ENCODE measurements at regions not wholly inside any gene's neighbourhood (a gene's known extent, or its start where the extent isn't known, plus 50 kb on each side); places are given as distances from the start of the nearest gene placed in this dataset.

DNA sequence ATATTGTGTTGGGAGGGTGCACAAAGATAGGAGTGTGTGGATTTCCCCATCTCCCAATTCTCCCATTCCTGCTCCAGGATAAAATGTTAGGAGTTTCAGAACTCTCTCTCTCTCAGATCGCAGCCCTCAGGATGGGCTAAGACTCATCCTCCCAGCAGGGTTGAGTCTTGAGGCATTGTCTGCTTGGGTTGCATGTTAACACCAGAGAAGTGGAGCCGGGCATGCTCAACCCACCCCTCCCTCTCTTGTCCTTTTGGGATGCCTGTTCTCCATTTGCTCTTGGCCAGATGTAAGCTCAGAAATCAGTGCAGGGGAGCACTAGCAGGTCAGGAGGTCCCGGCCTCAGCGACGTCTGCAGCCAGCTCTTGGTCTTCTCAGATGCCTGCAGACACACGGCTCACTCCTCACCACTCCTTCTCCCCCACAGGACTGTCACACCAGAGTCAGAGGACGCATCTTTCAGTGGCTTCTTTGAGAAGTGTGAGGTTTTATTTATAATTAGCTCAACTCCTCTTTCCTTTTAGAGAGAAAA lies 1456.5 kb downstream of the TBC1D22A start:
- TF ChIP-seq GATA2 (IDR thresholded peaks at IDR 0.05; ENCODE audit: low read depth, low read length) (no peak), GATA3 (IDR thresholded peaks at IDR 0.05; ENCODE audit: low read depth, low read length) (no peak)

GRCh38 chr22:48217596-48217995 lies 1455.1 kb downstream of the TBC1D22A start:
- TF ChIP-seq GATA3 (IDR thresholded peaks at IDR 0.05; ENCODE audit: low read depth, low read length) (no peak), GATA2 (IDR thresholded peaks at IDR 0.05; ENCODE audit: low read depth, low read length) (no peak)

- TF ChIP-seq GATA3 (IDR thresholded peaks at IDR 0.05; ENCODE audit: low read depth, low read length) (no peak), GATA2 (IDR thresholded peaks at IDR 0.05; ENCODE audit: low read depth, low read length) (no peak)
Observed at GRCh38 chr22:48212727-48213126, 1450.3 kb downstream of the TBC1D22A start.

DNA sequence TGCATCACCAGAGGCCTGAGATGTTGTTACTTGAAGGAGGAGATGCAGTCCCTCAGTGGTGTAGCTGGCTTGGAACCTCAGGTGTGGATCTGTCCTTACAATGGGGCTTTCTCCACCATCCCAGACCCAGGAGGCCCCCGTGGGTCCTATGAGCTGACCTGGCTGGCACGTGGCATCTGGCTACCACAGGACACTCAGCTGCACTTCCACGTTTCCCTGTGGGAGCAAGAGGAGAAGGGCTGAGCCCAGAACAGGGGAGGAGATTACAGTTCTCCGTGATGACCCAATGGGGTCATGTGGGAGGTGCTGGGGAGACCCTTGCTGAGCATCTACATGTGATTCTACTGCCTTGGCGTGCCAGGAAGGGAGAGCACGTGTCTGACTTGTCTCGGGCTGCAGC lies 1448.4 kb downstream of the TBC1D22A start:
- no peak for TF ChIP-seq GATA3 (IDR thresholded peaks at IDR 0.05; ENCODE audit: low read depth, low read length)
- no peak for TF ChIP-seq GATA2 (IDR thresholded peaks at IDR 0.05; ENCODE audit: low read depth, low read length)

GRCh38 chr22:48210198-48210580 lies 1447.7 kb downstream of the TBC1D22A start:
- TF ChIP-seq GATA2 (IDR thresholded peaks at IDR 0.05; ENCODE audit: low read depth, low read length) (no peak), GATA3 (IDR thresholded peaks at IDR 0.05; ENCODE audit: low read depth, low read length) (no peak)

DNA sequence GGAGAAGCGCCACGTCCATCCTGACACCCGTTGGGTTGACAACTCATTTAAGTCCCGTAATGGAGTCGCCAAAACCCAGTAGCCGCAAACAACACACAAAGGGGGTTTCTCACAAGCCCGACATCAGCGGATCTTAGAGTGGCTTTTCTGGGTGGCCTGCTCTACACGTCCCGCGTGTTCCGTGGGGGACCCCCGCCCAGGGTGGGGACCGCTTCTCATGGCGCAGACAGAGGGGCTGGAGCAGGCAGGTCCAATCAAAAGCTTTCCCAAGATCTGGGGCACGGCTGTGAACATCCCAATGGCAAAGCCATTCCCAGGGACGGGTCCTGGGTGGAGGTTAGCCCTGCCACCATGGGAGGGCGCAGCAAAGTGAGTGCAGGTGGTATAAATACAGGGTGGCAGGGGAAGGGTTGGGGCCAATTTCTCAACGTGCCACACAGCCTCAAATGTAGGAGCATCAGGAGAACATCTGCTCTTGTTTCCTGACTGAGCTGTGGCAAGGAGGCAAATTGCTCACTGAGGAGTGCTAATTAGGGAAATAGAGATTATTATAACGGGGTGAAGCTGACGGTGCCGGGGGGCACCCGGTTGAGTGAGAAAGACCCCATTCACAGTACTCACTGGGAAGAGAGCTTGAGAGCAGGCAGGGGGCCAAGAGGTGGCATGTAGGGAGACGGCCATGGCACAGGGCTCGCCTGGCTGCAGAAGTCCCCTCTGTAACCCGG lies 1447.2 kb downstream of the TBC1D22A start:
- no peak for TF ChIP-seq GATA2 (IDR thresholded peaks at IDR 0.05; ENCODE audit: low read depth, low read length)
- TF ChIP-seq GATA3 (IDR thresholded peaks at IDR 0.05; ENCODE audit: low read depth, low read length) = no peak

- TF ChIP-seq GATA3 (IDR thresholded peaks at IDR 0.05; ENCODE audit: low read depth, low read length) (no peak), GATA2 (IDR thresholded peaks at IDR 0.05; ENCODE audit: low read depth, low read length) (no peak)
Observed at GRCh38 chr22:48208894-48209293, 1446.4 kb downstream of the TBC1D22A start.

GRCh38 chr22:48207919-48208535 lies 1445.6 kb downstream of the TBC1D22A start:
- TF ChIP-seq GATA3 (IDR thresholded peaks at IDR 0.05; ENCODE audit: low read depth, low read length) = no peak

- TF ChIP-seq GATA2 (IDR thresholded peaks at IDR 0.05; ENCODE audit: low read depth, low read length) (no peak), GATA3 (IDR thresholded peaks at IDR 0.05; ENCODE audit: low read depth, low read length) (no peak)
Observed at GRCh38 chr22:48205790-48206189, 1443.3 kb downstream of the TBC1D22A start.

GRCh38 chr22:48205161-48205560 lies 1442.7 kb downstream of the TBC1D22A start:
- TF ChIP-seq GATA2 (IDR thresholded peaks at IDR 0.05; ENCODE audit: low read depth, low read length) = no peak
- TF ChIP-seq GATA3 (IDR thresholded peaks at IDR 0.05; ENCODE audit: low read depth, low read length) = no peak

DNA sequence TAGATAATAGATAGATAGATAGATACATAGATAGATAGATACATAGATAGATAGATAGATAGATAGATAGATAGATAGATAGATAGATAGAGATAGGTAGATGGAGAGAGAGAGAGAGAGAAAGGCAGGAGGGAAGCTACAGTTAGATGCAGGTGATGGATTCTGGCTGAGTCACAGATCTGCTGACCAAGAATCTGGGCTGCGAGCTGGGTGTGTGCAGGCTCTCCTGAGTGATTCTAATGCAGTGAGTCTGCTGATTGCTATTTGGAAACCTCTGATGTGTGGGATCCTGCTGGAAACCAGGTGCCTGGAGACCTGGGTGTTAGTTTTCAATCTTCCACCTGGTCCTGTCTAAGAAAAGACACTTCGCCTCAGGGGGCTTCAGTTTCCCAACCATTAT lies 1441.8 kb downstream of the TBC1D22A start:
- no peak for TF ChIP-seq GATA3 (IDR thresholded peaks at IDR 0.05; ENCODE audit: low read depth, low read length)
- TF ChIP-seq GATA2 (IDR thresholded peaks at IDR 0.05; ENCODE audit: low read depth, low read length) = no peak

- no peak for TF ChIP-seq GATA3 (IDR thresholded peaks at IDR 0.05; ENCODE audit: low read depth, low read length)
Observed at GRCh38 chr22:48199667-48200066, 1437.2 kb downstream of the TBC1D22A start.

- TF ChIP-seq GATA3 (IDR thresholded peaks at IDR 0.05; ENCODE audit: low read depth, low read length) (no peak), GATA2 (IDR thresholded peaks at IDR 0.05; ENCODE audit: low read depth, low read length) (no peak)
Observed at GRCh38 chr22:48198489-48199459, 1436.3 kb downstream of the TBC1D22A start.

DNA sequence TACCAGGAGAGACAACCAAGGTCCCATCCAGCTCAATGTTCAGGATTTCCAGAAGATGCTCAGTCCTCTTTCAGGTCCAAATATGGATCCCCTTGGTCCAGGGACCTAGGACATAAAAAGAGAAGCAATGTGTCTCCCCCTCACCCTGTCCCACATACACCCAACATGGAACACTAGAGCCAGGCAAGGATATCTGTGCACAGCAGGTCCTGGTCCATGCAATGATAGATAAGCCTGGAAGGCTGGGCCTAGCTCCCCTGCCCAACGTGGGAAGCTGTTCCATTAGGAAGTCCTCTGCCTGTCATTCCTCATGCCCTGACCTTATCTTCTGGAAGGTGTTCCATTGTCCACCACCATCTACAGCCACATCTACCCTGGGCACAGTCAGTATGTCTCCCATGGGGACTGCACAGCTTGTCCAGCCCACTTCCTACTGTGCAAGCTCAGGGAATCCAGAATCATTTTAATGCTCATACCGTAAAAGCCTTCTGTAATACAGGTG lies 1434.8 kb downstream of the TBC1D22A start:
- TF ChIP-seq GATA3 (IDR thresholded peaks at IDR 0.05; ENCODE audit: low read depth, low read length) = no peak
- TF ChIP-seq GATA2 (IDR thresholded peaks at IDR 0.05; ENCODE audit: low read depth, low read length) = no peak
